H9 (cell line): ENCODE measurements at regions not wholly inside any gene's neighbourhood (a gene's known extent, or its start where the extent isn't known, plus 50 kb on each side); places are given as distances from the start of the nearest gene placed in this dataset.

Experiments
- DNase-seq: peaks from one replicate; pipeline ENCODE4 v3.0.0-alpha.2; 2017
- H2AFZ ChIP-seq: one replicate; pipeline ENCODE4 v1.6.1; 2013; ENCODE audit warnings: mild to moderate bottlenecking, low read length, control low read depth, moderate library complexity
- H2AK5ac ChIP-seq: 2 replicates; pipeline ENCODE4 v1.6.1; 2013; ENCODE audit warnings: low read length, control low read depth, mixed read lengths; ENCODE audit not compliant: insufficient read length
- H2BK120ac ChIP-seq: one replicate; pipeline ENCODE4 v1.6.1; 2013; ENCODE audit warnings: low read depth, mild to moderate bottlenecking, low read length, control low read depth, inconsistent platforms; ENCODE audit not compliant: poor library complexity, severe bottlenecking
- H2BK12ac ChIP-seq: 2 replicates; pipeline ENCODE4 v1.6.1; 2013; ENCODE audit warnings: low read length, control low read depth, mixed read lengths, low read depth; ENCODE audit not compliant: insufficient read length
- H2BK15ac ChIP-seq: 2 replicates; pipeline ENCODE4 v1.6.1; 2013; ENCODE audit warnings: low read depth, low read length, control low read depth
- H2BK20ac ChIP-seq: one replicate; pipeline ENCODE4 v1.6.1; 2013; ENCODE audit warnings: low read depth, mild to moderate bottlenecking, low read length, control low read depth, inconsistent platforms; ENCODE audit not compliant: poor library complexity, severe bottlenecking
- H2BK5ac ChIP-seq: 2 replicates; pipeline ENCODE4 v1.6.1; 2013; ENCODE audit warnings: low read length, control low read depth, mixed read lengths; ENCODE audit not compliant: insufficient read length
- H3K14ac ChIP-seq: 2 replicates; pipeline ENCODE4 v1.6.1; 2013; ENCODE audit warnings: low read length, control low read depth; ENCODE audit not compliant: insufficient read depth
- H3K18ac ChIP-seq: 2 replicates; pipeline ENCODE4 v1.6.1; 2013; ENCODE audit warnings: low read depth, mild to moderate bottlenecking, mixed read lengths, low read length, control low read depth; ENCODE audit not compliant: insufficient read length
- H3K23ac ChIP-seq: 2 replicates; pipeline ENCODE4 v1.6.1; 2013; ENCODE audit warnings: low read length, control low read depth, mixed read lengths, low read depth; ENCODE audit not compliant: insufficient read length
- H3K23me2 ChIP-seq: 2 replicates; pipeline ENCODE4 v1.6.1; 2013; ENCODE audit warnings: low read depth, mild to moderate bottlenecking, mixed read lengths, low read length, control low read depth; ENCODE audit not compliant: insufficient read length, poor library complexity, severe bottlenecking
- H3K27ac ChIP-seq: 2 replicates; pipeline ENCODE4 v1.5.1; 2013; ENCODE audit warnings: low read length, control low read depth, mixed read lengths, low read depth; ENCODE audit not compliant: insufficient read length
- H3K27me3 ChIP-seq: 2 replicates; pipeline ENCODE4 v1.6.1; 2013; ENCODE audit warnings: low read length, control low read depth, inconsistent platforms; ENCODE audit not compliant: insufficient read depth
- H3K4ac ChIP-seq: 2 replicates; pipeline ENCODE4 v1.6.1; 2013; ENCODE audit warnings: low read depth, mild to moderate bottlenecking, control low read depth, inconsistent platforms, low read length, moderate library complexity
- H3K4me1 ChIP-seq: 2 replicates; pipeline ENCODE4 v1.6.1; 2013; ENCODE audit warnings: low read length, control low read depth, inconsistent platforms; ENCODE audit not compliant: insufficient read depth
- H3K4me2 ChIP-seq: 2 replicates; pipeline ENCODE4 v1.6.1; 2013; ENCODE audit warnings: low read length, control low read depth, mixed read lengths; ENCODE audit not compliant: insufficient read length, insufficient read depth
- H3K56ac ChIP-seq: 2 replicates; pipeline ENCODE4 v1.6.1; 2013; ENCODE audit warnings: low read depth, mild to moderate bottlenecking, mixed read lengths, low read length, control low read depth; ENCODE audit not compliant: insufficient read length
- H3K79me1 ChIP-seq: 2 replicates; pipeline ENCODE4 v1.6.1; 2013; ENCODE audit warnings: low read depth, mild to moderate bottlenecking, moderate library complexity, low read length, control low read depth, inconsistent platforms; ENCODE audit not compliant: insufficient read depth, poor library complexity, severe bottlenecking
- H3K79me2 ChIP-seq: 2 replicates; pipeline ENCODE4 v1.6.1; 2013; ENCODE audit warnings: low read length, control low read depth, inconsistent platforms; ENCODE audit not compliant: insufficient read depth
- H3K9ac ChIP-seq: 2 replicates; pipeline ENCODE4 v1.6.1; 2013; ENCODE audit warnings: low read length, control low read depth, mixed read lengths; ENCODE audit not compliant: insufficient read length; ENCODE audit errors: extremely low read depth
- H3K9me3 ChIP-seq: one replicate; pipeline ENCODE4 v1.6.1; 2013; ENCODE audit warnings: low read depth, low read length, inconsistent platforms; ENCODE audit not compliant: control insufficient read depth
- H3T11ph ChIP-seq: one replicate; pipeline ENCODE4 v1.6.1; 2013; ENCODE audit warnings: mild to moderate bottlenecking, low read length, control low read depth, inconsistent platforms
- H4K20me1 ChIP-seq: one replicate; pipeline ENCODE4 v1.6.1; 2013; ENCODE audit not compliant: control insufficient read depth, insufficient read length, insufficient read depth
- H4K5ac ChIP-seq: 2 replicates; pipeline ENCODE4 v1.6.1; 2013; ENCODE audit warnings: low read depth, mild to moderate bottlenecking, mixed read lengths, low read length, control low read depth; ENCODE audit not compliant: insufficient read length
- H4K8ac ChIP-seq: replicated peaks from 2 replicates; pipeline ENCODE4 v1.6.1; 2013; ENCODE audit warnings: low read length, control low read depth, mixed read lengths, low read depth; ENCODE audit not compliant: insufficient read length
- H4K91ac ChIP-seq: 2 replicates; pipeline ENCODE4 v1.6.1; 2013; ENCODE audit warnings: low read depth, mild to moderate bottlenecking, moderate library complexity, mixed read lengths, low read length, control low read depth; ENCODE audit not compliant: insufficient read length
- H3K27ac Mint-ChIP-seq, 3 experiments: 2 replicates in 2 of 3; 3 replicates in 1 of 3; pipeline ENCODE4 v1.8.0; 2020 to 2021; ENCODE audit warnings: mixed read lengths in 3 of 3, mild to moderate bottlenecking in 1 of 3, moderate library complexity in 1 of 3
- H3K27me3 Mint-ChIP-seq: 2 replicates; pipeline ENCODE4 v1.8.0; 2021; ENCODE audit warnings: low read depth, mild to moderate bottlenecking, moderate library complexity, mixed read lengths
- H3K36me3 Mint-ChIP-seq, 3 experiments: 2 replicates in 2 of 3; 3 replicates in 1 of 3; pipeline ENCODE4 v1.8.0; 2020 to 2021; ENCODE audit warnings: low read depth in 3 of 3, mixed read lengths in 3 of 3; ENCODE audit not compliant: insufficient read depth in 1 of 3
- H3K4me1 Mint-ChIP-seq, 2 experiments: 2 replicates each; pipeline ENCODE4 v1.8.0; 2020; ENCODE audit warnings: mixed read lengths in 2 of 2
- H3K4me3 Mint-ChIP-seq, 2 experiments: 2 replicates in 1 of 2; 3 replicates in 1 of 2; pipeline ENCODE4 v1.8.0; 2020 to 2021; ENCODE audit warnings: mild to moderate bottlenecking in 2 of 2, mixed read lengths in 2 of 2, moderate library complexity in 1 of 2
- H3K9me3 Mint-ChIP-seq, 2 experiments: 2 replicates in 1 of 2; 3 replicates in 1 of 2; pipeline ENCODE4 v1.8.0; 2020; ENCODE audit warnings: mild to moderate bottlenecking in 2 of 2, mixed read lengths in 2 of 2, moderate library complexity in 1 of 2
- CTCF ChIP-seq: fragments of 200-600 bp; sonication (generic); conservative IDR thresholded peaks from 3 replicates; pipeline ENCODE4 v1.8.0; 2021; ENCODE audit warnings: antibody characterized with exemption, mild to moderate bottlenecking
- WGBS: extraction: QIAGEN DNeasy Blood & Tissue Kit; methylation state at CpG from one replicate; pipeline ENCODE4 v1.1.7; 2013; ENCODE audit warnings: missing lambda C conversion rate, low lambda C conversion rate, mixed read lengths; ENCODE audit not compliant: insufficient read length; ENCODE audit errors: extremely low coverage; 5-methylcytosine and 5-hydroxymethylcytosine counted together

GRCh38 chr5:91487420-91487819, 104.3 kb upstream of the ARRDC3 start:
- no peak overlapping the region for H3K27ac Mint-ChIP-seq
- Histone ChIP-seq H4K5ac (no peak overlapping the region), H3K4me2 (no peak overlapping the region), H3T11ph (no peak overlapping the region), H3K4me1 (no peaks in the 10 kb centered on the region), H2BK15ac (no peak overlapping the region), H2BK5ac (no peak overlapping the region), H3K79me1 (no peaks in the 10 kb centered on the region), H3K56ac (no peak overlapping the region), H3K23me2 (no peaks in the 10 kb centered on the region), H3K27ac (no peak overlapping the region), H3K23ac (no peak overlapping the region), H3K9ac (no peak overlapping the region), H2AK5ac (no peak overlapping the region), H3K9me3 (no peaks in the 10 kb centered on the region), H4K8ac (no peak overlapping the region), H3K27me3 (no peaks in the 10 kb centered on the region), H3K79me2 (no peaks in the 10 kb centered on the region), H4K20me1 (no peaks in the 10 kb centered on the region), H3K14ac (no peak overlapping the region), H3K4ac (no peak overlapping the region), H4K91ac (no peak overlapping the region), H3K18ac (no peak overlapping the region), H2BK12ac (no peak overlapping the region), H2BK120ac (no peak overlapping the region), H2AFZ (no peak overlapping the region), H2BK20ac (no peak overlapping the region)
- WGBS, result no CpG with 5 or more reads among the region's 2 CpGs
- TF ChIP-seq CTCF, result no peak
- H3K4me3 Mint-ChIP-seq, result no peak overlapping the region
- H3K27me3 Mint-ChIP-seq, result no peaks in the 10 kb centered on the region
- DNase-seq, result no peak
- peaks cover 0 to 1% of the 10 kb centered on the region in 2 experiments; a peak in 1 of 5 replicates for H3K9me3 Mint-ChIP-seq
- peaks cover 12 to 15% of the 10 kb centered on the region in 2 experiments for H3K4me1 Mint-ChIP-seq
- peaks cover 0 to 6% (median 3%) of the 10 kb centered on the region in 3 experiments; a peak in 1 of 7 replicates for H3K36me3 Mint-ChIP-seq
